K562 (cell line): ENCODE measurements at regions not wholly inside any gene's neighbourhood (a gene's known extent, or its start where the extent isn't known, plus 50 kb on each side); places are given as distances from the start of the nearest gene placed in this dataset.

Experiments used
- ATAC-seq: fragments of 200-7000 bp; cut with Tn5 transposase; 3 replicates; pipeline ENCODE4 v1.9.1; 2020; ENCODE audit warnings: moderate library complexity
- BruUV-seq: library from RNA; stranded (reverse); fragments of 400-500 nt; replicated peaks from 2 replicates; lab custom pipeline; 2021; lab: Mats Ljungman, UMichigan
- CTCF ChIA-PET: fragments of 300-600 bp; formaldehyde crosslinking; extraction: SDS; loops from one replicate; lab custom pipeline; 2021; ENCODE audit warnings: low intra/inter-chr PET ratio; lab: Yijun Ruan, JAX
- POLR2A ChIA-PET: fragments of 300-600, 350-650 bp; sonication (Branson Sonifier 250); formaldehyde crosslinking; extraction: SDS; loops from one replicate; lab custom pipeline; 2021; ENCODE audit warnings: antibody characterized with exemption, inconsistent platforms; lab: Yijun Ruan, JAX
- DNase-seq, 4 experiments: peaks; one replicate each; pipeline versions ENCODE4 v3.0.0 to v3.0.0-alpha.2; 2011 to 2018; ENCODE audit warnings: low spot score in 3 of 4, mixed read lengths in 3 of 4; ENCODE audit errors: extremely low read depth in 1 of 4
- FAIRE-seq: peaks from 2 replicates; lab custom pipeline; 2011; peaks lifted over from hg19 to GRCh38; lab: Jason Lieb, UNC
- H2AFZ ChIP-seq: 2 replicates; pipeline ENCODE4 v1.6.0; 2011; ENCODE audit warnings: low read depth, low read length, control low read depth, inconsistent platforms
- H3K27ac ChIP-seq: fragments of 200-600 bp; 3 replicates; pipeline ENCODE4 v1.8.0; 2011; ENCODE audit warnings: low read depth, mild to moderate bottlenecking, control low read depth, inconsistent platforms, low read length, moderate library complexity, mixed read lengths; ENCODE audit errors: extremely low read depth
- H3K27me3 ChIP-seq, 2 experiments: fragments of 300-600 bp in 1 of 2; 2 replicates in 1 of 2; 3 replicates in 1 of 2; pipeline versions ENCODE4 v1.6.0 to v1.8.0; 2011; ENCODE audit warnings: inconsistent platforms in 2 of 2, low read length in 2 of 2, mild to moderate bottlenecking in 1 of 2, mixed read lengths in 1 of 2, moderate library complexity in 1 of 2; ENCODE audit not compliant: control insufficient read depth in 2 of 2, insufficient read depth in 2 of 2
- H3K36me3 ChIP-seq: fragments of 300-600 bp; 3 replicates; pipeline ENCODE4 v1.8.0; 2011; ENCODE audit warnings: mild to moderate bottlenecking, low read length, inconsistent platforms; ENCODE audit not compliant: control insufficient read depth, insufficient read depth
- H3K4me1 ChIP-seq, 2 experiments: fragments of 200-600 bp in 1 of 2; replicated peaks in 1 of 2; 2 replicates in 1 of 2; 3 replicates in 1 of 2; pipeline versions ENCODE4 v1.5.1 to v1.8.0; 2011; ENCODE audit warnings: inconsistent platforms in 2 of 2, low read length in 2 of 2, mild to moderate bottlenecking in 1 of 2, mixed read lengths in 1 of 2, moderate library complexity in 1 of 2; ENCODE audit not compliant: control insufficient read depth in 2 of 2, insufficient read depth in 2 of 2
- H3K4me2 ChIP-seq: 2 replicates; pipeline ENCODE4 v1.6.1; 2011; ENCODE audit warnings: low read length, control low read depth, inconsistent platforms, mixed read lengths; ENCODE audit not compliant: insufficient read depth
- H3K4me3 ChIP-seq: fragments of 200-600 bp; sonication (generic), shearing (Covaris generic); 2 replicates; pipeline ENCODE4 v1.5.1; 2016; ENCODE audit warnings: control low read depth, inconsistent platforms
- H3K79me2 ChIP-seq: fragments of 200-600 bp; 3 replicates; pipeline ENCODE4 v1.8.0; 2011; ENCODE audit warnings: low read length, inconsistent platforms; ENCODE audit not compliant: control insufficient read depth, insufficient read depth
- H3K9ac ChIP-seq, 2 experiments: 2 replicates each; pipeline versions ENCODE4 v1.6.0 to v1.6.1; 2011; ENCODE audit warnings: low read depth in 2 of 2, low read length in 2 of 2, control low read depth in 1 of 2, inconsistent platforms in 1 of 2, mild to moderate bottlenecking in 1 of 2, mixed read lengths in 1 of 2; ENCODE audit not compliant: insufficient read depth in 1 of 2
- H3K9me1 ChIP-seq: one replicate; pipeline ENCODE4 v1.6.0; 2011; ENCODE audit warnings: inconsistent platforms, mild to moderate bottlenecking, low read length, moderate library complexity; ENCODE audit not compliant: control insufficient read depth, insufficient read depth
- H3K9me3 ChIP-seq: replicated peaks from 2 replicates; pipeline ENCODE4 v1.5.1; 2011; ENCODE audit warnings: low read depth, low read length, inconsistent platforms; ENCODE audit not compliant: control insufficient read depth, insufficient read depth
- H4K20me1 ChIP-seq: replicated peaks from 2 replicates; pipeline ENCODE4 v1.6.1; 2011; ENCODE audit warnings: low read length, inconsistent platforms, mixed read lengths; ENCODE audit not compliant: control insufficient read depth, insufficient read depth
- BHLHE40 ChIP-seq: IDR thresholded peaks from 2 replicates; pipeline ENCODE4 v1.6.1; 2011; ENCODE audit warnings: low read length, improper control_type of control experiment
- CBX2 ChIP-seq: fragments of 200-600 bp; sonication (generic); IDR thresholded peaks from one replicate; pipeline ENCODE4 v1.6.1; 2012; ENCODE audit warnings: mild to moderate bottlenecking, low read length, inconsistent platforms; ENCODE audit not compliant: insufficient read depth, poor library complexity, severe bottlenecking
- CEBPB ChIP-seq: fragments of 450-650 bp; IDR thresholded peaks from 2 replicates; pipeline ENCODE4 v1.6.1; 2016; ENCODE audit warnings: missing genetic modification characterization, missing compliant biosample characterization
- EP300 ChIP-seq: IDR thresholded peaks from 2 replicates; pipeline ENCODE4 v1.6.1; 2012; ENCODE audit warnings: low read length, improper control_type of control experiment
- KAT7 ChIP-seq: sonication (generic); formaldehyde crosslinking; IDR thresholded peaks from 2 replicates; pipeline ENCODE4 v1.8.0; 2022; ENCODE audit warnings: missing genetic modification reagents, mild to moderate bottlenecking, borderline replicate concordance
- MAFK ChIP-seq: IDR thresholded peaks from 2 replicates; pipeline ENCODE4 v1.6.1; 2011; ENCODE audit warnings: low read length, improper control_type of control experiment
- MCM2 ChIP-seq: fragments of 450-650 bp; IDR thresholded peaks from 2 replicates; pipeline ENCODE4 v1.6.1; 2017; ENCODE audit warnings: low read depth, mild to moderate bottlenecking
- NR1H2 ChIP-seq: sonication (generic); formaldehyde crosslinking; IDR thresholded peaks from 2 replicates; pipeline ENCODE4 v1.4.0; 2020; ENCODE audit warnings: mild to moderate bottlenecking, missing genetic modification reagents
- NR3C1 ChIP-seq: sonication (generic); formaldehyde crosslinking; IDR thresholded peaks from 2 replicates; pipeline ENCODE4 v1.8.1; 2022; ENCODE audit warnings: missing genetic modification reagents
- SOX6 ChIP-seq: fragments of 450-650 bp; IDR thresholded peaks from 2 replicates; pipeline ENCODE4 v1.6.1; 2014; ENCODE audit warnings: mild to moderate bottlenecking
- U2AF2 ChIP-seq: fragments of 200-400 bp; formaldehyde crosslinking; optimal IDR thresholded peaks from 2 replicates; pipeline ENCODE3; 2017; ENCODE audit warnings: low read depth, mild to moderate bottlenecking, low read length
- ZFX ChIP-seq: sonication (generic); formaldehyde crosslinking; IDR thresholded peaks from 2 replicates; pipeline ENCODE4 v1.8.0; 2022; ENCODE audit warnings: mild to moderate bottlenecking, missing genetic modification reagents, moderate library complexity
- WGBS: fragments of 100-300 bp; shearing (Covaris generic); methylation state at CpG from one replicate; pipeline ENCODE4 v1.1.6; 2016; ENCODE audit warnings: low coverage, mixed read lengths; ENCODE audit not compliant: insufficient coverage; ENCODE audit errors: missing lambda C conversion rate; 5-methylcytosine and 5-hydroxymethylcytosine counted together
- in situ Hi-C: fragments of 300-500 bp; cut with MboI; formaldehyde crosslinking; loops from 4 replicates; pipeline ENCODE4 v1.15.0; 2018; ENCODE audit warnings: inconsistent platforms, mixed read lengths
- intact Hi-C: fragments of 100-400 bp; cut with micrococcal nuclease; formaldehyde crosslinking; loops from 2 replicates; pipeline ENCODE4 v1.14.2; 2022
- TF ChIP-seq, protein P1 (sequence below): fragments of 450-650 bp; formaldehyde crosslinking; IDR thresholded peaks from 2 replicates; pipeline ENCODE4 v1.4.0; 2020; ENCODE audit warnings: mild to moderate bottlenecking, moderate library complexity
- TF ChIP-seq, protein P2 (sequence below): fragments of 450-650 bp; IDR thresholded peaks from 2 replicates; pipeline ENCODE4 v1.6.1; 2018; ENCODE audit warnings: mild to moderate bottlenecking, low read depth; ENCODE audit not compliant: partially characterized antibody
- TF ChIP-seq, protein P3 (sequence below): sonication (generic); formaldehyde crosslinking; IDR thresholded peaks from 2 replicates; pipeline ENCODE4 v1.8.0; 2022; ENCODE audit warnings: mild to moderate bottlenecking, missing genetic modification reagents

DNA sequence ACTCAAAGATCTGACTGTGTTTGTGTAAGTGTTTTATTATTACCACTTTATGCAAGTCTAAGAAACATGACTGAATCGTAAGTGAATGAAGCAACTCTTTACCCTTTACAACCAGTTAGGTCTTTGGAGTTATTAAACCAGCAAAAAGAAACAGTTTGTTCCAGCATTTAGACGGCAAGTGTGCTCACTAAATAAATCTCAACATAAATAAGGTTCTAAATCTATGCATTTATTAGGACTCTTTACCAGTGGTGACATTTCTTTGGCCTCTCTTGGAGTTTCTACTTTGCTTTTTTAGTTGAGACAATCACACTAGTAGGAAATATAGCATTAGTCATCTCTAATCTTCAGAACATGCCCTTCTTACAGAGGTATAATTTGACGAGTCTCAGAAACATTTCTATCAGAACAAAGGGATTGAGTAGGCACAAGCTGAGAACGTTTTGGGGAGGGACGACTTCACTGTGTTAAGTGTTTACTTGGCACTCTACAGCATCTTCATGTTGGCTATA lies 739.9 kb upstream of the NR2F2 start:
- Histone ChIP-seq H3K4me1 (no peaks in the 10 kb centered on the region), H3K27me3 (no peaks in the 10 kb centered on the region), H3K79me2 (no peaks in the 10 kb centered on the region), H3K9me1 (no peaks in the 10 kb centered on the region), H3K4me3 (no peak overlapping the region), H3K4me2 (no peak overlapping the region), H4K20me1 (no peaks in the 10 kb centered on the region), H3K36me3 (no peaks in the 10 kb centered on the region), H3K9ac (no peak overlapping the region), H3K9me3 (no peaks in the 10 kb centered on the region), H3K27ac (no peak overlapping the region), H2AFZ (no peak overlapping the region)
- DNase-seq = no peak
- no TSS peak for BruUV-seq
- 9% methylated on average over 5 of the region's 5 CpGs for WGBS
- ChIA-PET POLR2A (no interaction called here), CTCF (no interaction called here)
- intact Hi-C loops (no loop called here), in situ Hi-C loops (no loop called here)
- no peak for ATAC-seq
- TF ChIP-seq ZFX (CRISPR knock-in tag) (no peak), MCM2 (no peak)
- FAIRE-seq = no peak

DNA sequence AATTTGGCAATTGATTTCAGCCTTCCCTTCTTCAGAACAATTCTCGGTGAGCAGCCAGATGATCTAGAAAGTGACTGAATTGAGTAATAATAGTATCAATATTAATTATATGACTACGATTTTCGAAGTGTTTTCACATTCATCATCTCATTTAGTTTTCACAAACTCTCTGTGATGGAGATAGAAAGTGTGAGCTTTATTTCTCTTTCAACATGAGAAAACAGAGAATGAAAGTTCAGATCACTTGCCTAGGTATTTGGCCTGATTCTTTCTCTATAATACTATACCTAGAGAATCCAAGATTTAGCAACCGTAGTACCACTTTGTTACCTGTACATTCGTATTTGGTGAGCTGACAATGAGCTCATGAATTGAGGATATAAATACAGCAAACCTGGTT lies 739.2 kb upstream of the NR2F2 start:
- intact Hi-C loops (no loop called here), in situ Hi-C loops (no loop called here)
- Histone ChIP-seq H3K9me1 (no peaks in the 10 kb centered on the region), H3K4me3 (no peak overlapping the region), H3K4me2 (no peak overlapping the region), H3K9me3 (no peaks in the 10 kb centered on the region), H3K27ac (no peak overlapping the region), H3K36me3 (no peaks in the 10 kb centered on the region), H4K20me1 (no peaks in the 10 kb centered on the region), H3K27me3 (no peaks in the 10 kb centered on the region), H3K4me1 (no peaks in the 10 kb centered on the region), H3K9ac (no peak overlapping the region), H3K79me2 (no peaks in the 10 kb centered on the region), H2AFZ (no peak overlapping the region)
- 38% methylated on average over 5 of the region's 5 CpGs for WGBS
- DNase-seq = no peak
- ChIA-PET POLR2A (no interaction called here), CTCF (no interaction called here)
- ATAC-seq = no peak
- no peak for FAIRE-seq
- BruUV-seq = no TSS peak
- no peak for TF ChIP-seq SOX6
- no peak for TF ChIP-seq CBX2
- TF ChIP-seq, protein P1, sequence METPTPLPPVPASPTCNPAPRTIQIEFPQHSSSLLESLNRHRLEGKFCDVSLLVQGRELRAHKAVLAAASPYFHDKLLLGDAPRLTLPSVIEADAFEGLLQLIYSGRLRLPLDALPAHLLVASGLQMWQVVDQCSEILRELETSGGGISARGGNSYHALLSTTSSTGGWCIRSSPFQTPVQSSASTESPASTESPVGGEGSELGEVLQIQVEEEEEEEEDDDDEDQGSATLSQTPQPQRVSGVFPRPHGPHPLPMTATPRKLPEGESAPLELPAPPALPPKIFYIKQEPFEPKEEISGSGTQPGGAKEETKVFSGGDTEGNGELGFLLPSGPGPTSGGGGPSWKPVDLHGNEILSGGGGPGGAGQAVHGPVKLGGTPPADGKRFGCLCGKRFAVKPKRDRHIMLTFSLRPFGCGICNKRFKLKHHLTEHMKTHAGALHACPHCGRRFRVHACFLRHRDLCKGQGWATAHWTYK (CRISPR knock-in tag) = no peak
- no peak for TF ChIP-seq BHLHE40
- no peak for TF ChIP-seq EP300
- TF ChIP-seq KAT7 (CRISPR knock-in tag) = no peak
- no peak for TF ChIP-seq MAFK
- TF ChIP-seq U2AF2 = no peak
- no peak for TF ChIP-seq NR3C1 (CRISPR knock-in tag)
- no peak for TF ChIP-seq NR1H2 (CRISPR knock-in tag)
- TF ChIP-seq, protein P2, sequence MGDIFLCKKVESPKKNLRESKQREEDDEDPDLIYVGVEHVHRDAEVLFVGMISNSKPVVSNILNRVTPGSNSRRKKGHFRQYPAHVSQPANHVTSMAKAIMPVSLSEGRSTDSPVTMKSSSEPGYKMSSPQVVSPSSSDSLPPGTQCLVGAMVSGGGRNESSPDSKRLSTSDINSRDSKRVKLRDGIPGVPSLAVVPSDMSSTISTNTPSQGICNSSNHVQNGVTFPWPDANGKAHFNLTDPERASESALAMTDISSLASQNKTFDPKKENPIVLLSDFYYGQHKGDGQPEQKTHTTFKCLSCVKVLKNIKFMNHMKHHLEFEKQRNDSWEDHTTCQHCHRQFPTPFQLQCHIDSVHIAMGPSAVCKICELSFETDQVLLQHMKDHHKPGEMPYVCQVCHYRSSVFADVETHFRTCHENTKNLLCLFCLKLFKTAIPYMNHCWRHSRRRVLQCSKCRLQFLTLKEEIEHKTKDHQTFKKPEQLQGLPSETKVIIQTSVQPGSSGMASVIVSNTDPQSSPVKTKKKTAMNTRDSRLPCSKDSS = no peak
- no peak for TF ChIP-seq CEBPB (tag)
- TF ChIP-seq, protein P3, sequence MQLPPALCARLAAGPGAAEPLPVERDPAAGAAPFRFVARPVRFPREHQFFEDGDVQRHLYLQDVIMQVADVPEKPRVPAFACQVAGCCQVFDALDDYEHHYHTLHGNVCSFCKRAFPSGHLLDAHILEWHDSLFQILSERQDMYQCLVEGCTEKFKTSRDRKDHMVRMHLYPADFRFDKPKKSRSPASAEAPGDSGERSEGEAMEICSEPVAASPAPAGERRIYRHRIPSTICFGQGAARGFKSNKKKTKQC (CRISPR knock-in tag) = no peak
- no peak for TF ChIP-seq MCM2
